ENCODE measurements at regions not wholly inside any gene's neighbourhood (a gene's known extent, or its start where the extent isn't known, plus 50 kb on each side); places are given as distances from the start of the nearest gene placed in this dataset.

DNA sequence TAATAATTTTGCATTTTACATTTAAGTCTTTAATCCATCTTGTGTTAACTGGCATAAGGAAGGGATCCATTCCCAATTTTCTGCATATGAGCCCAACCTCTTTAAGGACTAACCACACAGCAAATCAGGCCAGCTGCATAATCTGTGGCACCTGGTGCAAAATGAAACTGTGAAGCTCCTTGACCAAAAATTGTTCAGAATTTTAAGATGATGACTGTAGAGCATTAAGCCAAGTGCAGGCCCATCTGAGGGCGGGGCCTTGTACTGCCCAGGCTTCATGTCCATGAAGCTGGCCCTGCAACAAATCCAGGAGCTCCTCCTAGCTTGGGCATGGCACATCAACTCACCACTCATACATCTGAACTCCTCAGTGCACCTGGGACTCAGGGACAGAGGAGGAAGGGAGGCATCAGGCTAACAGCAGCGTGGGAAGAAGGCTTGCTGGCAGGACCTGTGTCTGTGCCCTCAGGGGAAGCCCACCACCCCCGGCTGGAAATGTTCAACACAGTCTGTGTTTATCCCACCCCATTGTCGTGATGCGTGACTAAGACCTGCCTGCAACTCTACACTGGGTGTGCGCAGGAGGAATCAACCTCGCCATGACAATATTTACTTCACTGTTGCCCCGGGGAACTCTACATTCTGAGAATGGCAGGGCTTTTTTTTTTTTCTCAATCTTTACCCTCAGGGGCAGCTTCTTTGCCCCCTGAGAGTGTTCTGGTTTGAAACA lies 128.9 kb upstream of the SIX2 start:
- Histone ChIP-seq H3K4me3 (ENCODE audit: low read depth, low read length, poor library complexity, severe bottlenecking) (no peak overlapping the region), H3K27me3 (replicated peaks; ENCODE audit: insufficient read depth, low read depth, low read length, poor library complexity) (no peaks in the 10 kb centered on the region), H3K9me3 (ENCODE audit: low read depth, low read length, poor library complexity, severe bottlenecking) (no peaks in the 10 kb centered on the region), H3K27ac (ENCODE audit: low read depth, low read length, poor library complexity, severe bottlenecking) (no peak overlapping the region), H3K36me3 (ENCODE audit: insufficient read depth, low read length, poor library complexity, severe bottlenecking) (no peaks in the 10 kb centered on the region), H3K4me1 (ENCODE audit: insufficient read depth, low read length, poor library complexity, severe bottlenecking) (peaks cover 4% of the 10 kb centered on the region)
- ChIA-PET CTCF (no interaction called here), POLR2A (ENCODE audit: low non-redundant PET) (no interaction called here)
- intact Hi-C loops (cut with micrococcal nuclease; ENCODE audit: unreplicated experiment), result no loop called here
- BruUV-seq (replicated peaks), result no TSS peak
- TF ChIP-seq, protein P1, sequence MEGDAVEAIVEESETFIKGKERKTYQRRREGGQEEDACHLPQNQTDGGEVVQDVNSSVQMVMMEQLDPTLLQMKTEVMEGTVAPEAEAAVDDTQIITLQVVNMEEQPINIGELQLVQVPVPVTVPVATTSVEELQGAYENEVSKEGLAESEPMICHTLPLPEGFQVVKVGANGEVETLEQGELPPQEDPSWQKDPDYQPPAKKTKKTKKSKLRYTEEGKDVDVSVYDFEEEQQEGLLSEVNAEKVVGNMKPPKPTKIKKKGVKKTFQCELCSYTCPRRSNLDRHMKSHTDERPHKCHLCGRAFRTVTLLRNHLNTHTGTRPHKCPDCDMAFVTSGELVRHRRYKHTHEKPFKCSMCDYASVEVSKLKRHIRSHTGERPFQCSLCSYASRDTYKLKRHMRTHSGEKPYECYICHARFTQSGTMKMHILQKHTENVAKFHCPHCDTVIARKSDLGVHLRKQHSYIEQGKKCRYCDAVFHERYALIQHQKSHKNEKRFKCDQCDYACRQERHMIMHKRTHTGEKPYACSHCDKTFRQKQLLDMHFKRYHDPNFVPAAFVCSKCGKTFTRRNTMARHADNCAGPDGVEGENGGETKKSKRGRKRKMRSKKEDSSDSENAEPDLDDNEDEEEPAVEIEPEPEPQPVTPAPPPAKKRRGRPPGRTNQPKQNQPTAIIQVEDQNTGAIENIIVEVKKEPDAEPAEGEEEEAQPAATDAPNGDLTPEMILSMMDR (conservative IDR thresholded peaks at IDR 0.05; ENCODE audit: low read depth, low read length), result no peak
- no peak for TF ChIP-seq EZH2 (IDR thresholded peaks at IDR 0.05; ENCODE audit: borderline replicate concordance, low read depth, low read length, poor library complexity, severe bottlenecking)
- DNase-seq (ENCODE audit: low spot score), result no peak

DNA sequence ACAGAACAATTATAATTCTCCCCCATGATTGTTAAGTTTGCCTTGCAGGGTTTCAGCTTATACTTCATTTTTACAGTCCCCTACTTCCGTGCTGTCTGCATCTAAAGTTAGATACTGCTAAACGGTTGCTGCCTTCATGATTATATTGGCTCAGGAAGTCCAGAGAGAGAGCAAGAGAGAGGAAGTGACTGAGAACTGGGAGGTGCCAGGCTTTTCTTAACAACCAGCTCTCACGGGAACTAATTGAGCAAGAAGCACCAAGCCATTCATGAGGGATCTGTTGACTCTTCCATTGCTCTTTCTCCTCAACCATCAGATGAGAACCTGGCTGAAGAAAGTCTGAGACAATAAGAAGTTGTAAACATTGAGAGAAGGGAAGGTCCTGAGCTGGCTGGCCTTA lies 125.5 kb upstream of the SIX2 start:
- Histone ChIP-seq H3K27ac (ENCODE audit: low read depth, low read length, poor library complexity, severe bottlenecking) (no peak overlapping the region), H3K27me3 (replicated peaks; ENCODE audit: insufficient read depth, low read depth, low read length, poor library complexity) (no peaks in the 10 kb centered on the region), H3K9me3 (ENCODE audit: low read depth, low read length, poor library complexity, severe bottlenecking) (no peaks in the 10 kb centered on the region), H3K4me1 (ENCODE audit: insufficient read depth, low read length, poor library complexity, severe bottlenecking) (peaks cover 4% of the 10 kb centered on the region), H3K4me3 (ENCODE audit: low read depth, low read length, poor library complexity, severe bottlenecking) (no peak overlapping the region), H3K36me3 (ENCODE audit: insufficient read depth, low read length, poor library complexity, severe bottlenecking) (no peaks in the 10 kb centered on the region)
- peak; percentile 17 for DNase-seq (ENCODE audit: low spot score)
- intact Hi-C loops (cut with micrococcal nuclease; ENCODE audit: unreplicated experiment), result no loop called here
- no TSS peak for BruUV-seq (replicated peaks)
- CTCF ChIA-PET, result no interaction called here
- TF ChIP-seq, protein P1 (conservative IDR thresholded peaks at IDR 0.05; ENCODE audit: low read depth, low read length), result no peak
- POLR2A ChIA-PET (ENCODE audit: low non-redundant PET), result no interaction called here

DNA sequence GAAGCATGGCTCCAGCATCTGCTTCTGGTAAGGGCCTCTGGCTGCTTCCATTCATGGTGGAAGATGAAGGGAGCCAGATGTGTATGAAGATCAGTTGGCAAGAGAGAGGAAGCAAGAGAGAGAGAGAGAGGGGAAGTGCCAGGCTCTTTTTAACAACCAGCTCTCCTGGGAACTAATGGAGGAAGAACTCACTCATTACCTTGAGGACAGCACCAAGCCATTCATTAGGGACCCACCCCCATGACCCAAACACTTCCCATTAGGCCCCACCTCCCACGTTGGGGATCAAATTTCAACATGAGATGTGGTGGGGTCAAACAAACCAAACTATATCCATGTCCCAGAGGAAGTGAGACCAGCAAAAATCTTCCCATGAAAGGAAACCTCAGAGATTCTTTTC lies 124.8 kb upstream of the SIX2 start:
- H3K4me3 ChIP-seq (ENCODE audit: low read depth, low read length, poor library complexity, severe bottlenecking), result no peak overlapping the region
- no peaks in the 10 kb centered on the region for H3K27me3 ChIP-seq (replicated peaks; ENCODE audit: insufficient read depth, low read depth, low read length, poor library complexity)
- no peak for DNase-seq (ENCODE audit: low spot score)
- ChIA-PET CTCF (no interaction called here), POLR2A (ENCODE audit: low non-redundant PET) (no interaction called here)
- no peaks in the 10 kb centered on the region for H3K9me3 ChIP-seq (ENCODE audit: low read depth, low read length, poor library complexity, severe bottlenecking)
- TF ChIP-seq EZH2 (IDR thresholded peaks at IDR 0.05; ENCODE audit: borderline replicate concordance, low read depth, low read length, poor library complexity, severe bottlenecking), result no peak
- TF ChIP-seq, protein P1 (conservative IDR thresholded peaks at IDR 0.05; ENCODE audit: low read depth, low read length), result no peak
- peaks cover 4% of the 10 kb centered on the region for H3K4me1 ChIP-seq (ENCODE audit: insufficient read depth, low read length, poor library complexity, severe bottlenecking)
- BruUV-seq (replicated peaks), result no TSS peak
- H3K27ac ChIP-seq (ENCODE audit: low read depth, low read length, poor library complexity, severe bottlenecking), result no peak overlapping the region
- no peaks in the 10 kb centered on the region for H3K36me3 ChIP-seq (ENCODE audit: insufficient read depth, low read length, poor library complexity, severe bottlenecking)
- intact Hi-C loops (cut with micrococcal nuclease; ENCODE audit: unreplicated experiment), result no loop called here

All from A673 (cell line).